Stomach (tissue), 4 donors: ENCODE measurements at regions not wholly inside any gene's neighbourhood (a gene's known extent, or its start where the extent isn't known, plus 50 kb on each side); places are given as distances from the start of the nearest gene placed in this dataset.

Experiments
- POLR2AphosphoS5 ChIP-seq, 3 donors: sonication (generic); formaldehyde crosslinking; IDR thresholded peaks; one replicate each; pipeline ENCODE4 v1.6.1; 2016; ENCODE audit warnings: antibody characterized with exemption in 3 of 3
- TF ChIP-seq, protein P1 (sequence below), 7 experiments: fragments of 450-650 bp in 4 of 7; fragments of 200-600 bp in 3 of 7; sonication (generic) in 3 of 7; IDR thresholded peaks; one replicate each; pipeline ENCODE4 v1.5.1; 2016 to 2019; ENCODE audit warnings: antibody characterized with exemption in 7 of 7, control low read depth in 2 of 7, mild to moderate bottlenecking in 1 of 7

DNA sequence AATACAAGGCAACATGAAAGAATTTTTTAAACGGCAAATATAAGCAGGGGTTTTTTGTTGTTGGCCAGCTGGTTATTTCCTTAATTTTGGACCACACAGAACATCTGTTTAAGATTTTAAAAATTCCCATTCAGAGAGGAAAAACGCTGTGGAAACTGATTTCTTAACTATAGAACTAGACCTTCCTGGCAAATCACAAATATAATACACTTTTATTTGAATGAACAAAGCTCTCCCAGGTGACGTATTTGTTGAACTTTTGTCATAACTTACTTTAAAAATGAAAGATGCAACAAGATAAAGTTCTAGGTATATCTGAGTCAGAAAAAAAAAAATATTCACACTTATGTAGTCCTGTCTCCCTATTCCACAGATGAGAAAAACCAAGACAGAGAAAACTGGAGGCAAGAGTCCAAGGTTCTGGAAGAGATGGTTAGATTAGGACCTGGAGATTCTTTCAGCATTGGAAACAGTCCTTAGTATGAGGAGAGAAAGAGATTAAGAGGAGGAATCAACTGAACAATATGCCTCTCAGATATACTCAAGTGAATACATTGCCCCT, 269.1 kb downstream of the NEBL start:
- no peak for TF ChIP-seq POLR2AphosphoS5 (IDR thresholded peaks at IDR 0.05)
- TF ChIP-seq, protein P1, sequence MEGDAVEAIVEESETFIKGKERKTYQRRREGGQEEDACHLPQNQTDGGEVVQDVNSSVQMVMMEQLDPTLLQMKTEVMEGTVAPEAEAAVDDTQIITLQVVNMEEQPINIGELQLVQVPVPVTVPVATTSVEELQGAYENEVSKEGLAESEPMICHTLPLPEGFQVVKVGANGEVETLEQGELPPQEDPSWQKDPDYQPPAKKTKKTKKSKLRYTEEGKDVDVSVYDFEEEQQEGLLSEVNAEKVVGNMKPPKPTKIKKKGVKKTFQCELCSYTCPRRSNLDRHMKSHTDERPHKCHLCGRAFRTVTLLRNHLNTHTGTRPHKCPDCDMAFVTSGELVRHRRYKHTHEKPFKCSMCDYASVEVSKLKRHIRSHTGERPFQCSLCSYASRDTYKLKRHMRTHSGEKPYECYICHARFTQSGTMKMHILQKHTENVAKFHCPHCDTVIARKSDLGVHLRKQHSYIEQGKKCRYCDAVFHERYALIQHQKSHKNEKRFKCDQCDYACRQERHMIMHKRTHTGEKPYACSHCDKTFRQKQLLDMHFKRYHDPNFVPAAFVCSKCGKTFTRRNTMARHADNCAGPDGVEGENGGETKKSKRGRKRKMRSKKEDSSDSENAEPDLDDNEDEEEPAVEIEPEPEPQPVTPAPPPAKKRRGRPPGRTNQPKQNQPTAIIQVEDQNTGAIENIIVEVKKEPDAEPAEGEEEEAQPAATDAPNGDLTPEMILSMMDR (IDR thresholded peaks at IDR 0.05) = no peak
